Motor neuron (in vitro differentiated cells): ENCODE measurements at regions not wholly inside any gene's neighbourhood (a gene's known extent, or its start where the extent isn't known, plus 50 kb on each side); places are given as distances from the start of the nearest gene placed in this dataset.

ENCODE experiments used
- ATAC-seq, 8 experiments: fragments of 200-7000 bp; cut with Tn5 transposase; replicated peaks in 6 of 8; 2 replicates each; pipeline ENCODE4 v1.8.0; 2021; ENCODE audit warnings: mild to moderate bottlenecking in 8 of 8, moderate library complexity in 8 of 8
- H3K27ac ChIP-seq, 2 donors: fragments of 250-450 bp; sonication (Bioruptor Pico); 2 replicates each; pipeline ENCODE4 v1.9.0; 2021; ENCODE audit warnings: antibody characterized with exemption in 2 of 2, mild to moderate bottlenecking in 2 of 2, moderate library complexity in 1 of 2
- H3K4me1 ChIP-seq, 2 donors: fragments of 250-450 bp; sonication (Bioruptor Pico); replicated peaks in 1 of 2; 2 replicates each; pipeline ENCODE4 v1.6.1; 2021; ENCODE audit warnings: antibody characterized with exemption in 2 of 2, mild to moderate bottlenecking in 2 of 2, moderate library complexity in 1 of 2
- H3K4me3 ChIP-seq, 5 donors: fragments of 250-450 bp; sonication (Bioruptor Pico); 2 replicates each; pipeline ENCODE4 v1.9.0; 2021; ENCODE audit warnings: antibody characterized with exemption in 5 of 5, mild to moderate bottlenecking in 5 of 5, moderate library complexity in 4 of 5
- WGBS, 10 experiments: fragments of 450-650 bp; shearing (Covaris generic); methylation state at CpG; one replicate each; pipeline ENCODE4 v1.0.0; 2022; 5-methylcytosine and 5-hydroxymethylcytosine counted together
- in situ Hi-C, 9 experiments: fragments of 400-800 bp; cut with MboI; loops; one replicate each; pipeline ENCODE4 v1.15.0; 2021; ENCODE audit warnings: low sequenced_read_pairs in 9 of 9, low pct_unique_long_range_greater_than_20kb in 2 of 9; ENCODE audit not compliant: unreplicated experiment in 9 of 9

DNA sequence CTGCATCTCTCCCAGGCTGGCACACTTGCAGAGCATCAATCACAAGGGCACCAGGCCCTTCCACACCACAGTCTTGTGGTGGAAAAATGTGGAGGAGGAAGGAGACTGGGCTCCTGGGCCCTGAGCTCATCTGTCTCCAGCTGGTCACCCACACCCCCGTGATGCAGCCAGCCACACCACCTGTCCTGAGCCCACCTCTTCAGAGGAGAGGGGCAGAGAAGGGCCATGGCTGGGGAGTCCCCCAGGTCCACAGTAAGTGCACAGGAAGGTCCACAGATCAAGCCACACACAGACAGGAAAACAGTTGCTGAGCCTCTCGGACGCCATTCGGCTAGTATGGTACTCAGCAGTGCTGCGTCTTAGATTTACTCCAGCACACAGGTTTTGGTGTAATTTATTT lies 203.5 kb upstream of the SALL3 start:
- H3K4me1 ChIP-seq: peaks cover 18% of the 10 kb centered on the region in 2 donors
- no peak overlapping the region for H3K27ac ChIP-seq
- in situ Hi-C loops: no loop called here
- ATAC-seq: no peak
- 0 to 97% (median 83%) methylated on average over 1 to 4 of the region's 5 CpGs; no CpG with 5 or more reads in 4 of the 10 experiments for WGBS, 10 experiments
- no peak overlapping the region for H3K4me3 ChIP-seq

DNA sequence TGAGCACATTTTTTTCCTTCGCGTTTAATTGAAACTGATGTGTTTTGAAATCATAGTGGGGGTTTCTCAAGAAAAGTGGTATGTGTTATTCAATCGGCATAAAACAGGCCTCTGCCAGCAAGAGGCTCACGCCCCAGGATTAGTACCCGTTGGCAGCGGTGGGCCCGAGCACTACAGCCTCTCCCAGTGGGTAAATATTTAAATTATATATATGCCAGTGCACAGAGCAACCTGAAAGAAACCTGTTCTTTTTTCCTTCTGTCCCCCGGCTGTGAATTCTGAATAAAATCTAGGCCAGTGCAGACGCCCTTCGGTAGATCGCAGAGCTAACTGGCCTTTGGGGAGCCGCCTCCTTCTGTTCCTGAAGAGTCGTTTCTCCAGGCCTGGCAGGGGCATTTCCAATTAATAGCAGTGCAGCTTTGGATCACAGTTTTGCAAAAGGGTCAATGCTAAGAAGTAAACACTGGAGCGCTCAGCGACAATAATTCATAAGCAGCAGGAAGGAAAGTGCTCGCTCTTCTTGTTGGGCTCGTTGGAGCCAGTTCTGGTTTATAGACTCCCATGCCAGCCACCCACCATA lies 202.8 kb upstream of the SALL3 start:
- H3K4me1 ChIP-seq: peaks cover 12% of the 10 kb centered on the region in 2 donors
- H3K4me3 ChIP-seq: no peak overlapping the region
- no peak for ATAC-seq
- H3K27ac ChIP-seq: no peak overlapping the region
- in situ Hi-C loops: no loop called here
- 40 to 93% (median 83%) methylated on average over 3 to 16 of the region's 17 CpGs; no CpG with 5 or more reads in 2 of the 10 experiments for WGBS, 10 experiments

DNA sequence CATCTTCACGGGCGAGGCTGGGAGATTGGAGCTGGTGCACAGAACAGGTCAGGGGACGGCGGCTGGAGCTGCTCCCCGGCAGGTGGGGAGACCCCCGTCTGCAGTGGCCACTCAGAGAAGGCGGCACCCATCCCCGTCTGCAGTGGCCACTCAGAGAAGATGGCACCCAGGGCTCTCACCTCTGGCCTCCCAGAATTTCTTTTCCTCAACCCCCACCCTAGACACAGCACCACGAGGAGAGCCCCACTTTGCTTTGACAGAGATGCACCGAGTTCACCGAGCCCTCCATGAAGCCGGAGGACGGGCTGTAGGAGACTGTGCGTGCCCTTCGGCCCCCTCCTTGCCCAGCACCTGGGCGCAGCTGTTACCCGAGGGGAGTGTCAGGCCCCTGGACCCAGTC lies 201.6 kb upstream of the SALL3 start:
- no peak for ATAC-seq
- in situ Hi-C loops: no loop called here
- Histone ChIP-seq H3K4me1 (peaks cover 0 to 2% of the 10 kb centered on the region in 2 donors), H3K27ac (no peak overlapping the region), H3K4me3 (no peak overlapping the region)
- WGBS, 10 experiments: 54 to 100% (median 91%) methylated on average over 2 to 9 of the region's 17 CpGs; no CpG with 5 or more reads in 4 of the 10 experiments

DNA sequence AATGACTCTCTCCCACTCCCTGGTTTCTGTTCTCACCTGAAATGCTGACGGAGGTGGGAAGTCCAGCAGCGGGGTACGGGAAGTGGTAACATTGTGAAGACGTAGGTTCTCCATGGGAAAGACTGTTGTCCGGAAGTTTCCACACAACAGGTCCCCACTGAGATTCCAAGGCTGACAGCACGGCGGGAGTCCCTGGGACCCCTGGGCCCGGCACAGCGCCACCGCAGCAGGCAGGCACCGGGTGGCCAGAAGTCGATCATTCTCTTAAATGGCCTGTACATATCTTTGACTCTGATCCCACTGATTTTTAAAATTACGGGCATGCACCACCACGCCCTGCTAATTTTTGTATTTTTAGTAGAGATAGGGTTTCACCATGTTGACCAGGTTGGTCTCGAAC lies 201.0 kb upstream of the SALL3 start:
- Histone ChIP-seq H3K4me1 (peaks cover 0 to 2% of the 10 kb centered on the region in 2 donors), H3K27ac (no peak overlapping the region), H3K4me3 (no peak overlapping the region)
- ATAC-seq: no peak
- WGBS, 10 experiments: 15 to 100% (median 80%) methylated on average over 1 to 12 of the region's 15 CpGs; no CpG with 5 or more reads in 1 of the 10 experiments
- in situ Hi-C loops: no loop called here

DNA sequence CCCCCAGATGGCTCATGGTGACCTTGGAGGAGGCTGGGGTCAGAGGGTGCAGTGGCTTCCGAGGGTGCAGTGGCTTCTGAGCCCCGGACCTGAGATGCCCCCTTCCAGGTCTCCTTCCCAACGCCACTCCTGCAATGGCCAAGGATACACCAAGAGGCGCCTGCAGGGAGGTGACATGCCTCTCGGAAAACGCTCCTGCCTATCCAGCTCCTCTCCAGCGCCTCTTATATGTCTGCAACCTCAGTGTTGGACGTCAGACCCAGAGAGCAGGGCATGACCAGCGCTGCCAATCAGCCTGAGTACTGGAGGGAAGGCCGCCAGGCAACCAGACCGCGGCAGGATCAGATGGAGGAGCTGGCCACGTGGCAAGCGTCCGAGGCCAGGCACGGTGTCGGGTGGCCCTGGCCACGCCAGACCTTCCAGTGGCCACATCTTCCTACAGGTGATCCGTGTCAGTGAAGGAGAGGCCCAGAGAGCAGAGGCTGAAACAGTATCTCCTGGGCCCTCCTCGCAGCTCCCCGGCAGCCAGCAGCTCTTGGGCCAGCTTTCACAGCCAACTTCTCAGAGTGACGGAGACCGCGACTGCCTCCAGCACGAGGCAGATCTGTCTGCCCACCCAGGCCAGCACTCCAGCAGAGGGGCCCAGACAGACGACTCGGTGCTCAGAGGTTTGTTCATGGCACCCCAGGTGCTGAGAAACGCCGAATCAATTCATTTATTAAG lies 199.5 kb upstream of the SALL3 start:
- WGBS, 10 experiments: 0 to 88% (median 75%) methylated on average over 2 to 26 of the region's 29 CpGs; no CpG with 5 or more reads in 5 of the 10 experiments
- Histone ChIP-seq H3K27ac (no peak overlapping the region), H3K4me1 (peaks cover 0 to 2% of the 10 kb centered on the region in 2 donors), H3K4me3 (no peak overlapping the region)
- in situ Hi-C loops: no loop called here
- ATAC-seq: no peak

DNA sequence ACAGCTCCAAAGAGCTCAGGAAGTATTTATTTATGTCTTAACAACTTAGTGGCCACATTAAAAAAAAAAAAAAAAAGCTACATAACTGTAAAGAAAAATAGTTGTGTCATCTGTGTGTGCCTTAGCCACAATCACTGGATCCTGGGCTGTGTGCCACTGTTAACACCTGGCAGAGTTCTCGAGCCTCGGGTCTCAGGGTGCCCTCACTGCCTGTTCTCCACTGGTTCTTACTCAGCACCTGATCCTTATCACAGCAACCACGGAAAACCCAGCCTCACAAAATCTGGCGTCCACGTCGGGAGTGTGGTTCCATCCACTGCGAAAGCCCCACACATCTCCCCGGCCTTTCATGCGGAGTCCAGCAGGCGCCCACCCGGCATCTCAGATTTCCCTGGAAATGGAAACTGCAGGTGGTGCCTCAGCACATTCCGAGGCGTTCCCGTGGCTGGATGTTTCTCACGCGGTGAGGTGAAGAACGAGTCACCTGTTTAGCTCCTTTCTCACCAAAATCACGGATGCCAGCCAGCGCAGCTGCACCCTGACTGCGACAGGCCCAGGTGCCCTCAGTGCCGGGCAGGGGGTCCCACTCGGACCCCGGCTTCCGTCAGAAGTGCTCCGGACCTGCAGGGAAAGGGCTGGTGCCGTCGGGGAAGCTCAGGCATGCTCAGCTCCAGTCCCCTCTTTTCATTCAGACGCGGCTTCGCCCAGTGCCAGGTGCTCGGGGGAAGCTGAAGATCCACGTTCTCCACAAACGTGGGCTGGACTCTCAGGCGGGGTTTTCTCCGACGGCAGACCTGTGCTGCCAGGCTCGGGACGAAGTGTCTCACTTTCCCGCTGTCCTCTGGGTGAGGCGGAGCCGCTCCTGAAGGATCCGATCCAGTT lies 198.7 kb upstream of the SALL3 start:
- Histone ChIP-seq H3K4me3 (no peak overlapping the region), H3K4me1 (peaks cover 0 to 2% of the 10 kb centered on the region in 2 donors), H3K27ac (no peak overlapping the region)
- in situ Hi-C loops: no loop called here
- no peak for ATAC-seq
- WGBS, 10 experiments: 33 to 93% (median 80%) methylated on average over 1 to 14 of the region's 42 CpGs; no CpG with 5 or more reads in 5 of the 10 experiments

DNA sequence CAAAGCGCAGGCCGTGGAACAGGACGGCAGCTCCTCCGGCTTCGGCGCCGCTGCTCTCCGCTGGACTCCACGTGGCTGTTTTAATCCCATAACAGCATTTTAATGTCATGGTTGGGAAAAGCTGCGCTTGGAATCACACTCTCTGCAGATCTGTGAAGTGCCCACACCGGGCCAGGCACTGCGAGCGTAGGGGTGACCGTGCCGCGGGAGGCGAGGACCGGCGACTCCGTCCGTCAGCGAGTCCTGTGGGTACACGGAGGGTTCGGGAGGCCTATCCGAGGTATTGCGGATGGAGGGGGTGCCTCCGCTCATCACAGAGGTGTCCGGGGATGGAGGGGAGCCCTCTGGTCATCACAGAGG lies 198.0 kb upstream of the SALL3 start:
- no peak overlapping the region for H3K4me3 ChIP-seq
- ATAC-seq: no peak
- in situ Hi-C loops: no loop called here
- WGBS, 10 experiments: 80 to 100% methylated on average over 1 of the region's 28 CpGs; no CpG with 5 or more reads in 8 of the 10 experiments
- H3K4me1 ChIP-seq: peaks cover 0 to 2% of the 10 kb centered on the region in 2 donors
- no peak overlapping the region for H3K27ac ChIP-seq

DNA sequence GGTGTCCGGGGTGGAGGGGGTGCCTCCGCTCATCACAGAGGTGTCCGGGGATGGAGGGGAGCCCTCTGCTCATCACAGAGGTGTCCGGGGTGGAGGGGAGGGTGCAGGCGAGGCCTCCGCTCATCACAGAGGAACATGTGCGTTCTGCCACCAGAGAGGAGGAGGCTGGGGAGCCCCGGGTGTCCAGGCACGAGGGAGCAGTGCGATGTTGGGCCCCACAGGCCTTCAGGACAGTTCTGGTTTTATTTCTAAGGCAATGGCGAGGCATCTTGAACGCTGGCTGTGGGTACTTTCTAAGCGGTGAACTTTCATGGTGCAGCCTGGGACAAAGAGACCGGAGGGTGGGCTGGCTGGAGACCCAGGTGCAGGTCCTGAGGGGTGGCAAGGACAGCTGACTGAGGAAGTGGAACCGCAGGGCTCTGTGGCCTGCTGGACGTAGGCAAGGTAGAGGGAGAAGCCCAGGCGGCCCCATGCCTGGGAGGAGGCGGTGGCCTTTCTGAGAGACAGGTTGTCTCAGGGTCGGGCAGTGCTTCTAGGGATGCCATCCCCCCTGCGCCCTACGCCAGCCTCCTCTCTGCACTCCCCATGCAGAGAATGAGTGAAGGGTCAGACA lies 196.6 kb upstream of the SALL3 start:
- 20 to 90% (median 77%) methylated on average over 3 to 6 of the region's 21 CpGs; no CpG with 5 or more reads in 5 of the 10 experiments for WGBS, 10 experiments
- in situ Hi-C loops: no loop called here
- H3K4me3 ChIP-seq: no peak overlapping the region
- H3K4me1 ChIP-seq: no peaks in the 10 kb centered on the region
- H3K27ac ChIP-seq: no peak overlapping the region
- no peak for ATAC-seq

DNA sequence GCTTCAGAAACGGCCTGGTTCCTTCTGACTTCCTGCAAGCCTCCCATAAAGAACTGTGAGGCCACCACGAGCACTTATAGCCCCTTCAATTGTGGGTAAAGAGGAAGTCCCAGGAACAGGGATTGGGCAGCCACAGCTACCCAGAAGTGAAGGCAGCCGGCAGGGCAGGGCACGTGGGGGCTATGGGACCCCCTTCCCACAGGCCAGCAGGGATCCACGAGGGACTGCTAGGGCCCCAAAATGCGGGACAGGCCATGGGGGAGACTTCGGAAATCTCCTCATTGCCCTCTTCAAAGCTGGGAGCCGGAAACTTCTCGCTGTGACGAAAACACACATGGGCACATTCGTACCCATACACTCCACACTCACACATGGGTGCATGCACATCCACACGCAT lies 196.1 kb upstream of the SALL3 start:
- in situ Hi-C loops: no loop called here
- H3K4me1 ChIP-seq: no peaks in the 10 kb centered on the region
- WGBS, 10 experiments: 0 to 100% (median 69%) methylated on average over 1 to 6 of the region's 12 CpGs; no CpG with 5 or more reads in 4 of the 10 experiments
- H3K4me3 ChIP-seq: no peak overlapping the region
- ATAC-seq: no peak
- no peak overlapping the region for H3K27ac ChIP-seq

DNA sequence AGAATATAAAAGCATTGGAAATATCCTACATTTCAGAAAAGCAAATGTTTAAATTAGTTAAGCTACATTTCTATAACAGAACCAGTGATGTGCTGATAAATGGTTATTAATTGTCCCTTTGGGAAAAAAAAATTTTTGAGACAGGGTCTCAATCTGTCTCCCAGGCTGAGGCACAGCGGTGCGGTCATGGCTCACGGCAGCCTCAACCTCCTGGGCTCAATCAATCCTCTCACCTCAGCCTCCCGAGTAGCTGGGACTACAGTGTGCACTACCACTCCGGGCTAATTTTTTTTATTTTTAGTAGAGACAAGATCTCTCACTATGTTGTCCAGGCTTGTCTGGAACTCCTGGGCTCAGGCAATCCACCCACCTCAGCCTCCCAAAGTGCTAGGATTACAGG lies 194.8 kb upstream of the SALL3 start:
- Histone ChIP-seq H3K4me1 (no peaks in the 10 kb centered on the region), H3K27ac (no peak overlapping the region), H3K4me3 (no peak overlapping the region)
- in situ Hi-C loops: no loop called here
- 33 to 100% (median 81%) methylated on average over 1 to 5 of the region's 5 CpGs; no CpG with 5 or more reads in 3 of the 10 experiments for WGBS, 10 experiments
- no peak for ATAC-seq

DNA sequence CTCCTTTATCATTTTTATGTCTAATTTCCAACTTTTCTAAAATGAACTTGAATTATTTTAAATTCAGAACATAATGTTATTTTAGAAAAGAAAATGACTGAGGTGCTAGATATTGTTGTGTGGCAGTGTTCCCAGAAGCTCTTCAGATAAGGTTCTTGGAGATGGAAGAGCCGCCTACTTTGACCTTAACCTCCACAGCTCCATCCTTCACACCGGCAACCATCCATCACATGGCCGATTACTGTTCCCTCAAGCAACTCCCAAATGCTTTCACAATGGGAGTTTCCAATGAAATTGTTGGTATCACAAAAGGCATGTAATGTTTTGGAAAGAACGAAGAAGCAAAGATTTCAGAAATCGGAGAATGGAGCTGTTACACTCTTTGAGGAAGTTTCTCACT lies 193.9 kb upstream of the SALL3 start:
- Histone ChIP-seq H3K27ac (no peak overlapping the region), H3K4me3 (no peak overlapping the region), H3K4me1 (no peaks in the 10 kb centered on the region)
- in situ Hi-C loops: no loop called here
- ATAC-seq: no peak
- 14 to 85% (median 60%) methylated on average over 2 to 5 of the region's 5 CpGs; no CpG with 5 or more reads in 2 of the 10 experiments for WGBS, 10 experiments

DNA sequence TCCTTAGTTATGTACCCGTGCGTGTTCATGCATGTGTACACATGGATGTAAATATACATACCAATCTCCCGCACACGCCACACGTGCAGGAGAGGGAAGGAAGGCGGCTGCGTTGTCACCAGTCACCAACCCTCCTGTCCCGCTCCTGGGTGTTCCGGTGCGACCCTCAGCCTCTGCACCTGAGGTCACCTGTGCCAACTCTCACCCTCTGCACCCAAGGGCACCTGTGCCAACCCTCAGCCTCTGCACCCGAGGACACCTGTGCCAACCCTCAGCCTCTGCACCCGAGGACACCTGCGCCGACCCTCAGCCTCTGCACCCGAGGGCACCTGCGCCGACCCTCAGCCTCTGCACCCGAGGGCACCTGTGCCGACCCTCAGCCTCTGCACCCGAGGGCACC lies 192.8 kb upstream of the SALL3 start:
- H3K27ac ChIP-seq: no peak overlapping the region
- in situ Hi-C loops: no loop called here
- H3K4me1 ChIP-seq: no peaks in the 10 kb centered on the region
- no peak overlapping the region for H3K4me3 ChIP-seq
- ATAC-seq: no peak
- 53 to 89% (median 81%) methylated on average over 2 to 5 of the region's 20 CpGs; no CpG with 5 or more reads in 6 of the 10 experiments for WGBS, 10 experiments

DNA sequence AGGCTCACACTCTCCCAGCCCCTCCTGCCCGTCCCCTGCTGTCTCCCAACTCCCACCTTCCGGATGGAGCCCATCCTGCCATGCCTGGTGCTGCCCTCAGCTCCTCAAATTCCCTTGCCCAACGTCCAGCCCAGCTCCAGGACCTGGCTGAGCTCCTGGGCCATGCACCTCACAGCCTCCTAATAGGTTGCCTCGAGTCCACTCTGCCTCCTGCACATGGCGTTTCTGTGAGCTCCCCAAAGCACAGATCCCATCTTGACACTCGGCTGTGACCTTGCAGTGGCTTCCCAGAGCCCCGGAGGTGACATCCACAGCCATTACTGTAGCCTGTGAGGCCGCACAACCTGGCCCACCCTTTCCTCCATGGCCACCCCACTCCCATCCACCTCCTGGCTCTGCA lies 191.9 kb upstream of the SALL3 start:
- 17 to 80% (median 57%) methylated on average over 1 to 6 of the region's 8 CpGs; no CpG with 5 or more reads in 6 of the 10 experiments for WGBS, 10 experiments
- in situ Hi-C loops: no loop called here
- H3K4me1 ChIP-seq: no peaks in the 10 kb centered on the region
- no peak overlapping the region for H3K27ac ChIP-seq
- H3K4me3 ChIP-seq: no peak overlapping the region
- no peak for ATAC-seq
